Pancreas (tissue), 10 donors: ENCODE measurements at regions not wholly inside any gene's neighbourhood (a gene's known extent, or its start where the extent isn't known, plus 50 kb on each side); places are given as distances from the start of the nearest gene placed in this dataset.

ENCODE experiments used
- ATAC-seq, 4 donors: fragments of 200-7000 bp; cut with Tn5 transposase; one replicate each; pipeline versions ENCODE4 v1.8.0 to v1.9.1; 2020; ENCODE audit warnings: mild to moderate bottlenecking in 4 of 4, moderate library complexity in 4 of 4
- DNase-seq, 6 donors: peaks; one replicate each; pipeline ENCODE4 v3.0.0-alpha.2; 2020
- FAIRE-seq: peaks from 2 replicates; lab custom pipeline; 2012; peaks lifted over from hg19 to GRCh38; lab: Jason Lieb, UNC
- H3K27ac ChIP-seq, 4 donors: fragments of 200-600 bp; sonication (generic); 1 replicate in 3 of 4; 2 replicates in 1 of 4; pipeline versions ENCODE4 v1.5.0 to v1.8.0; 2020
- H3K27me3 ChIP-seq, 4 donors: fragments of 200-600 bp; one replicate each; pipeline ENCODE4 v1.8.0; 2021
- H3K36me3 ChIP-seq, 3 donors: fragments of 200-600 bp; sonication (generic) in 1 of 3; one replicate each; pipeline versions ENCODE4 v1.5.0 to v1.8.0; 2020 to 2021
- H3K4me1 ChIP-seq, 3 donors: fragments of 200-600 bp; one replicate each; pipeline ENCODE4 v1.8.0; 2021
- H3K4me3 ChIP-seq, 4 donors: fragments of 200-600 bp; sonication (generic) in 2 of 4; one replicate each; pipeline versions ENCODE4 v1.5.0 to v1.8.0; 2020 to 2021
- H3K9me3 ChIP-seq, 4 donors: fragments of 200-600 bp; one replicate each; pipeline ENCODE4 v1.8.0; 2021
- CTCF ChIP-seq, 4 donors: fragments of 200-600 bp; sonication (generic) in 3 of 4; IDR thresholded peaks; one replicate each; pipeline versions ENCODE4 v1.5.0 to v1.8.0; 2021; ENCODE audit warnings: antibody characterized with exemption in 4 of 4
- WGBS, 2 donors: extraction: QIAGEN DNeasy Blood & Tissue Kit; methylation state at CpG; one replicate each; pipeline ENCODE4 v1.1.7; 2013; 5-methylcytosine and 5-hydroxymethylcytosine counted together
- intact Hi-C, 3 donors: fragments of 100-400 bp; cut with DNase I; formaldehyde crosslinking; loops; one replicate each; pipeline versions ENCODE4 v1.11.1 to v1.14.2; 2022
- donor health status: healthy with polysubstance abuse.
- donor health status: DM: no; HTN: no; CAD: no; lungs with moderate emphysema.
- donor health status: DM: no; HTN: no; CAD: no.
- donor health status: control.
- donor health status: control.
- donor health status: Bipolar disorder and iron deficiency.
- donor health status: DM: yes; HTN: yes; CAD: no.
- donor health status: DM: no; HTN: no; CAD: no.
- donor health status: DM: no; HTN: no; CAD: no.
- donor health status: DM: yes; HTN: yes; CAD: no.

GRCh38 chr22:49617264-49617663 is 210.4 kb downstream of the BRD1 start:
- no peak for FAIRE-seq
- Histone ChIP-seq H3K4me1 (no peaks in the 10 kb centered on the region), H3K4me3 (no peak overlapping the region), H3K27me3 (no peaks in the 10 kb centered on the region), H3K27ac (no peak overlapping the region), H3K9me3 (no peaks in the 10 kb centered on the region), H3K36me3 (no peaks in the 10 kb centered on the region)
- WGBS, 2 donors, result 45 to 54% methylated on average over 6 of the region's 6 CpGs
- intact Hi-C loops, result no loop called here
- no peak for ATAC-seq
- TF ChIP-seq CTCF (IDR thresholded peaks at IDR 0.05), result no peak
- DNase-seq, result no peak

GRCh38 chr22:49616356-49617231 is 211.1 kb downstream of the BRD1 start:
- TF ChIP-seq CTCF (IDR thresholded peaks at IDR 0.05), result no peak
- FAIRE-seq (no peak), ATAC-seq (no peak), DNase-seq (peak in 2 of 6 donors; percentile 36 to 48)
- intact Hi-C loops, result no loop called here
- WGBS, 2 donors, result 67 to 81% methylated on average over 34 to 37 of the region's 37 CpGs
- Histone ChIP-seq H3K4me3 (no peak overlapping the region), H3K36me3 (no peaks in the 10 kb centered on the region), H3K27ac (no peak overlapping the region), H3K4me1 (no peaks in the 10 kb centered on the region), H3K27me3 (no peaks in the 10 kb centered on the region), H3K9me3 (no peaks in the 10 kb centered on the region)

GRCh38 chr22:49614966-49615965 is 212.4 kb downstream of the BRD1 start:
- no peak overlapping the region for H3K27ac ChIP-seq
- no peaks in the 10 kb centered on the region for H3K4me1 ChIP-seq
- H3K27me3 ChIP-seq, result no peaks in the 10 kb centered on the region
- FAIRE-seq, result no peak
- no peaks in the 10 kb centered on the region for H3K9me3 ChIP-seq
- WGBS, 2 donors, result 86 to 88% methylated on average over 77 of the region's 77 CpGs
- no peak for TF ChIP-seq CTCF (IDR thresholded peaks at IDR 0.05)
- DNase-seq, result peak in 2 of 6 donors; percentile 36 to 42
- no peaks in the 10 kb centered on the region for H3K36me3 ChIP-seq
- ATAC-seq, result no peak
- intact Hi-C loops, result no loop called here
- H3K4me3 ChIP-seq, result no peak overlapping the region

GRCh38 chr22:49613511-49614270 is 214.0 kb downstream of the BRD1 start:
- Histone ChIP-seq H3K4me1 (no peaks in the 10 kb centered on the region), H3K36me3 (no peaks in the 10 kb centered on the region), H3K27me3 (no peaks in the 10 kb centered on the region), H3K4me3 (no peak overlapping the region), H3K9me3 (no peaks in the 10 kb centered on the region), H3K27ac (no peak overlapping the region)
- ATAC-seq (no peak), FAIRE-seq (no peak), DNase-seq (no peak)
- WGBS, 2 donors, result 56 to 62% methylated on average over 18 of the region's 18 CpGs
- intact Hi-C loops, result no loop called here
- no peak for TF ChIP-seq CTCF (IDR thresholded peaks at IDR 0.05)
